ENCODE measurements at regions not wholly inside any gene's neighbourhood (a gene's known extent, or its start where the extent isn't known, plus 50 kb on each side); places are given as distances from the start of the nearest gene placed in this dataset.

- H3K79me2 ChIP-seq (ENCODE audit: control insufficient read depth, insufficient read depth, low read length), result no peaks in the 10 kb centered on the region
- H4K20me1 ChIP-seq (ENCODE audit: control insufficient read depth, extremely low read depth, insufficient read depth, low read length), result no peaks in the 10 kb centered on the region
- H3K4me3 ChIP-seq (replicated peaks in 1 of 4; ENCODE audit: control extremely low read depth in 1 of 4, insufficient read depth in 1 of 4, low read depth in 3 of 4, low read length in 4 of 4), result no peak overlapping the region
- no peaks in the 10 kb centered on the region for H3K4me1 ChIP-seq (ENCODE audit: control insufficient read depth, extremely low read depth, insufficient read depth, low read length)
- no peaks in the 10 kb centered on the region for H3K9me3 ChIP-seq (ENCODE audit: control insufficient read depth, insufficient read depth, low read depth, low read length)
- no peaks in the 10 kb centered on the region for H3K27me3 ChIP-seq (ENCODE audit: control insufficient read depth, insufficient read depth, low read length)
- H3K27ac ChIP-seq (ENCODE audit: insufficient read depth, low read length), result no peak overlapping the region
- no peak overlapping the region for H3K9ac ChIP-seq (ENCODE audit: insufficient read depth, low read length)
- H3K36me3 ChIP-seq (ENCODE audit: control insufficient read depth, insufficient read depth, low read length), result no peaks in the 10 kb centered on the region
- DNase-seq (ENCODE audit: low read depth in 2 of 2), result no peak
- no peak overlapping the region for H3K4me2 ChIP-seq (ENCODE audit: extremely low read depth, insufficient read depth, low read length)
- no peak overlapping the region for H2AFZ ChIP-seq (ENCODE audit: low read length)
- no peak for TF ChIP-seq CTCF (conservative IDR thresholded peaks at IDR 0.05 in 1 of 2, IDR thresholded peaks at IDR 0.05 in 1 of 2; ENCODE audit: low read depth in 1 of 2, low read length in 2 of 2)
- no peak for TF ChIP-seq EZH2 (IDR thresholded peaks at IDR 0.05; ENCODE audit: low read length, missing control alignments)
These were observed 64.7 kb upstream of the PRL start for GRCh38 chr6:22361576-22361975.

- no peak overlapping the region for H3K4me2 ChIP-seq (ENCODE audit: extremely low read depth, insufficient read depth, low read length)
- no peaks in the 10 kb centered on the region for H3K27me3 ChIP-seq (ENCODE audit: control insufficient read depth, insufficient read depth, low read length)
- no peaks in the 10 kb centered on the region for H3K79me2 ChIP-seq (ENCODE audit: control insufficient read depth, insufficient read depth, low read length)
- no peak for DNase-seq (ENCODE audit: low read depth in 2 of 2)
- H3K27ac ChIP-seq (ENCODE audit: insufficient read depth, low read length), result no peak overlapping the region
- TF ChIP-seq CTCF (conservative IDR thresholded peaks at IDR 0.05 in 1 of 2, IDR thresholded peaks at IDR 0.05 in 1 of 2; ENCODE audit: low read depth in 1 of 2, low read length in 2 of 2), result no peak
- no peak for TF ChIP-seq EZH2 (IDR thresholded peaks at IDR 0.05; ENCODE audit: low read length, missing control alignments)
- no peaks in the 10 kb centered on the region for H3K4me1 ChIP-seq (ENCODE audit: control insufficient read depth, extremely low read depth, insufficient read depth, low read length)
- H3K36me3 ChIP-seq (ENCODE audit: control insufficient read depth, insufficient read depth, low read length), result no peaks in the 10 kb centered on the region
- no peak overlapping the region for H2AFZ ChIP-seq (ENCODE audit: low read length)
- H3K4me3 ChIP-seq (replicated peaks in 1 of 4; ENCODE audit: control extremely low read depth in 1 of 4, insufficient read depth in 1 of 4, low read depth in 3 of 4, low read length in 4 of 4), result no peak overlapping the region
- H4K20me1 ChIP-seq (ENCODE audit: control insufficient read depth, extremely low read depth, insufficient read depth, low read length), result no peaks in the 10 kb centered on the region
- H3K9me3 ChIP-seq (ENCODE audit: control insufficient read depth, insufficient read depth, low read depth, low read length), result no peaks in the 10 kb centered on the region
- no peak overlapping the region for H3K9ac ChIP-seq (ENCODE audit: insufficient read depth, low read length)
These were observed 65.5 kb upstream of the PRL start for GRCh38 chr6:22362361-22362760.

- Histone ChIP-seq H3K4me3 (replicated peaks in 1 of 4; ENCODE audit: control extremely low read depth in 1 of 4, insufficient read depth in 1 of 4, low read depth in 3 of 4, low read length in 4 of 4) (no peak overlapping the region), H3K4me1 (ENCODE audit: control insufficient read depth, extremely low read depth, insufficient read depth, low read length) (no peaks in the 10 kb centered on the region), H3K4me2 (ENCODE audit: extremely low read depth, insufficient read depth, low read length) (no peak overlapping the region), H3K9ac (ENCODE audit: insufficient read depth, low read length) (no peak overlapping the region), H3K27me3 (ENCODE audit: control insufficient read depth, insufficient read depth, low read length) (no peaks in the 10 kb centered on the region), H2AFZ (ENCODE audit: low read length) (no peak overlapping the region), H3K36me3 (ENCODE audit: control insufficient read depth, insufficient read depth, low read length) (no peaks in the 10 kb centered on the region), H4K20me1 (ENCODE audit: control insufficient read depth, extremely low read depth, insufficient read depth, low read length) (no peaks in the 10 kb centered on the region), H3K9me3 (ENCODE audit: control insufficient read depth, insufficient read depth, low read depth, low read length) (no peaks in the 10 kb centered on the region), H3K79me2 (ENCODE audit: control insufficient read depth, insufficient read depth, low read length) (no peaks in the 10 kb centered on the region), H3K27ac (ENCODE audit: insufficient read depth, low read length) (no peak overlapping the region)
- DNase-seq (ENCODE audit: low read depth in 2 of 2), result no peak
- TF ChIP-seq EZH2 (IDR thresholded peaks at IDR 0.05; ENCODE audit: low read length, missing control alignments), result no peak
- TF ChIP-seq CTCF (conservative IDR thresholded peaks at IDR 0.05 in 1 of 2, IDR thresholded peaks at IDR 0.05 in 1 of 2; ENCODE audit: low read depth in 1 of 2, low read length in 2 of 2), result no peak
These were observed 66.4 kb upstream of the PRL start for GRCh38 chr6:22363166-22363713.
